Common myeloid progenitor, CD34-positive (primary cell): ENCODE measurements at regions not wholly inside any gene's neighbourhood (a gene's known extent, or its start where the extent isn't known, plus 50 kb on each side); places are given as distances from the start of the nearest gene placed in this dataset.
"Not testable (repeated sequence)": the region's sequence is repeated elsewhere in the genome, so short reads cannot be mapped to it uniquely, and the experiment has no call there.

Experiments used
- CTCF ChIA-PET: fragments of 350-600 bp; sonication (Branson Sonifier 250); formaldehyde crosslinking; loops from one replicate; lab custom pipeline; 2021; ENCODE audit warnings: antibody characterized with exemption; lab: Charles Lee
- POLR2A ChIA-PET: fragments of 350-600 bp; sonication (Branson Sonifier 250); formaldehyde crosslinking; loops from one replicate; lab custom pipeline; 2021; ENCODE audit warnings: antibody characterized with exemption; lab: Charles Lee
- DNase-seq, 3 donors: peaks; one replicate each; pipeline versions ENCODE4 v3.0.0 to v3.0.0-alpha.2; 2013
- H3K27ac ChIP-seq, 2 experiments: 1 replicate in 1 of 2; 2 replicates in 1 of 2; pipeline ENCODE4 v1.7.0; 2013; ENCODE audit warnings: inconsistent platforms in 2 of 2, low read length in 2 of 2, mild to moderate bottlenecking in 2 of 2, low read depth in 1 of 2, moderate library complexity in 1 of 2; ENCODE audit not compliant: severe bottlenecking in 2 of 2, insufficient read depth in 1 of 2, poor library complexity in 1 of 2
- H3K27me3 ChIP-seq, 5 experiments: replicated peaks in 2 of 5; 1 replicate in 3 of 5; 2 replicates in 2 of 5; pipeline versions ENCODE4 v1.6.1 to v1.7.0; 2013; ENCODE audit warnings: low read length in 4 of 5, mild to moderate bottlenecking in 2 of 5, moderate library complexity in 2 of 5, inconsistent platforms in 1 of 5; ENCODE audit not compliant: insufficient read depth in 5 of 5, control insufficient read depth in 4 of 5
- H3K36me3 ChIP-seq, 4 experiments: 1 replicate in 2 of 4; 2 replicates in 2 of 4; pipeline versions ENCODE4 v1.6.1 to v1.7.0; 2013; ENCODE audit warnings: low read length in 3 of 4, control low read depth in 1 of 4, mild to moderate bottlenecking in 1 of 4; ENCODE audit not compliant: control insufficient read depth in 4 of 4, insufficient read depth in 4 of 4
- H3K4me1 ChIP-seq, 4 experiments: 1 replicate in 3 of 4; 2 replicates in 1 of 4; pipeline versions ENCODE4 v1.6.1 to v1.7.1; 2013; ENCODE audit warnings: low read length in 3 of 4, mild to moderate bottlenecking in 3 of 4, control low read depth in 1 of 4, inconsistent platforms in 1 of 4, moderate library complexity in 1 of 4; ENCODE audit not compliant: control insufficient read depth in 4 of 4, insufficient read depth in 4 of 4; ENCODE audit errors: control extremely low read depth in 1 of 4
- H3K4me3 ChIP-seq, 7 experiments: 1 replicate in 4 of 7; 2 replicates in 3 of 7; pipeline versions ENCODE4 v1.5.1 to v1.7.0; 2013; ENCODE audit warnings: mild to moderate bottlenecking in 7 of 7, low read length in 6 of 7, moderate library complexity in 6 of 7, inconsistent platforms in 2 of 7, low read depth in 2 of 7, control low read depth in 1 of 7; ENCODE audit not compliant: insufficient read depth in 4 of 7, control insufficient read depth in 1 of 7; ENCODE audit errors: extremely low read depth in 1 of 7
- H3K9me3 ChIP-seq, 5 experiments: 1 replicate in 4 of 5; 2 replicates in 1 of 5; pipeline versions ENCODE4 v1.6.1 to v1.7.1; 2013; ENCODE audit warnings: low read length in 4 of 5, mild to moderate bottlenecking in 2 of 5, inconsistent platforms in 1 of 5, low read depth in 1 of 5, moderate library complexity in 1 of 5; ENCODE audit not compliant: control insufficient read depth in 4 of 5, insufficient read depth in 2 of 5; ENCODE audit errors: control extremely low read depth in 1 of 5
- whole genome bisulfite sequencing: methylation state at CpG from one replicate; pipeline ENCODE4 v1.1.5; 2013; ENCODE audit not compliant: insufficient coverage; 5-methylcytosine and 5-hydroxymethylcytosine counted together

GRCh38 chr2:67323209-67323991 lies 73.7 kb upstream of the ETAA1 start:
- POLR2A ChIA-PET: no interaction called here

GRCh38 chr2:67329513-67329912 lies 67.6 kb upstream of the ETAA1 start:
- Histone ChIP-seq H3K9me3 (no peaks in the 10 kb centered on the region), H3K27ac (no peak overlapping the region), H3K27me3 (no peaks in the 10 kb centered on the region), H3K36me3 (no peaks in the 10 kb centered on the region), H3K4me1 (no peaks in the 10 kb centered on the region), H3K4me3 (no peak overlapping the region)
- ChIA-PET POLR2A (no interaction called here), CTCF (no interaction called here)
- DNase-seq: no peak

More at GRCh38 chr2:67323209-67323991, 73.7 kb upstream of the ETAA1 start:
- WGBS: 100% methylated on average over 2 of the region's 4 CpGs
- CTCF ChIA-PET: no interaction called here
- H3K27me3 ChIP-seq: no peaks in the 10 kb centered on the region
- no peak overlapping the region for H3K4me3 ChIP-seq
- no peaks in the 10 kb centered on the region for H3K9me3 ChIP-seq
- H3K27ac ChIP-seq: no peak overlapping the region
- no peaks in the 10 kb centered on the region for H3K4me1 ChIP-seq
- no peak for DNase-seq
- no peaks in the 10 kb centered on the region for H3K36me3 ChIP-seq

GRCh38 chr2:67329951-67330350 lies 67.2 kb upstream of the ETAA1 start:
- CTCF ChIA-PET: no interaction called here

GRCh38 chr2:67331419-67332086 lies 65.6 kb upstream of the ETAA1 start:
- POLR2A ChIA-PET, DNase-seq, H3K27ac ChIP-seq, H3K9me3 ChIP-seq, H3K36me3 ChIP-seq, H3K27me3 ChIP-seq, H3K4me3 ChIP-seq, CTCF ChIA-PET, H3K4me1 ChIP-seq: not testable (repeated sequence)
- WGBS: 100% methylated on average over 4 of the region's 9 CpGs

More at GRCh38 chr2:67329951-67330350, 67.2 kb upstream of the ETAA1 start:
- H3K4me1 ChIP-seq: no peaks in the 10 kb centered on the region
- no peak for DNase-seq
- no peak overlapping the region for H3K4me3 ChIP-seq
- no peaks in the 10 kb centered on the region for H3K27me3 ChIP-seq
- no peaks in the 10 kb centered on the region for H3K36me3 ChIP-seq
- H3K9me3 ChIP-seq: no peaks in the 10 kb centered on the region
- POLR2A ChIA-PET: no interaction called here
- no peak overlapping the region for H3K27ac ChIP-seq

GRCh38 chr2:67337903-67338302 lies 59.2 kb upstream of the ETAA1 start:
- POLR2A ChIA-PET: no interaction called here
- WGBS: 95% methylated on average over 2 of the region's 2 CpGs

GRCh38 chr2:67338601-67339233 lies 58.4 kb upstream of the ETAA1 start:
- ChIA-PET CTCF (no interaction called here), POLR2A (no interaction called here)
- WGBS: 100% methylated on average over 2 of the region's 3 CpGs
- Histone ChIP-seq H3K27me3 (no peaks in the 10 kb centered on the region), H3K4me3 (no peak overlapping the region), H3K36me3 (no peaks in the 10 kb centered on the region), H3K4me1 (no peaks in the 10 kb centered on the region), H3K27ac (no peak overlapping the region), H3K9me3 (peaks cover 0 to 1% (median 0%) of the 10 kb centered on the region in 5 experiments)
- no peak for DNase-seq

More at GRCh38 chr2:67337903-67338302, 59.2 kb upstream of the ETAA1 start:
- Histone ChIP-seq H3K9me3 (peaks cover 0 to 1% (median 0%) of the 10 kb centered on the region in 5 experiments), H3K27ac (no peak overlapping the region), H3K4me1 (no peaks in the 10 kb centered on the region), H3K27me3 (no peaks in the 10 kb centered on the region), H3K36me3 (no peaks in the 10 kb centered on the region), H3K4me3 (no peak overlapping the region)
- DNase-seq: no peak
- CTCF ChIA-PET: no interaction called here
